HG02623 (cell line): ENCODE measurements at regions not wholly inside any gene's neighbourhood (a gene's known extent, or its start where the extent isn't known, plus 50 kb on each side); places are given as distances from the start of the nearest gene placed in this dataset.
"Not testable (repeated sequence)": the region's sequence is repeated elsewhere in the genome, so short reads cannot be mapped to it uniquely, and the experiment has no call there.

Experiments used
- ATAC-seq: cut with Tn5 transposase; IDR thresholded peaks from one replicate; pipeline ENCODE4 v1.9.1; 2021; ENCODE audit warnings: moderate library complexity; ENCODE audit not compliant: unreplicated experiment

GRCh38 chr14:42994051-42994736 is 1387.5 kb downstream of the LRFN5 start:
- ATAC-seq: no peak

GRCh38 chr14:42992930-42993329 is 1386.3 kb downstream of the LRFN5 start:
- ATAC-seq: no peak

- no peak for ATAC-seq
These were observed 1373.7 kb downstream of the LRFN5 start for GRCh38 chr14:42980419-42980818.

GRCh38 chr14:42973171-42973570 is 1366.5 kb downstream of the LRFN5 start:
- not testable (repeated sequence) for ATAC-seq

GRCh38 chr14:42965512-42965911 is 1358.8 kb downstream of the LRFN5 start:
- no peak for ATAC-seq

- ATAC-seq: no peak
These were observed 1354.8 kb downstream of the LRFN5 start for GRCh38 chr14:42961509-42961908.

GRCh38 chr14:42950363-42950762 is 1343.7 kb downstream of the LRFN5 start:
- no peak for ATAC-seq

- ATAC-seq: no peak
These were observed 1341.3 kb downstream of the LRFN5 start for GRCh38 chr14:42947991-42948390.

- ATAC-seq: no peak
These were observed 1337.6 kb downstream of the LRFN5 start for GRCh38 chr14:42944284-42944683.

- no peak for ATAC-seq
These were observed 1324.6 kb downstream of the LRFN5 start for GRCh38 chr14:42931308-42931707.

GRCh38 chr14:42929806-42930480 is 1323.3 kb downstream of the LRFN5 start:
- peak; percentile 46 for ATAC-seq

- no peak for ATAC-seq
These were observed 1320.6 kb downstream of the LRFN5 start for GRCh38 chr14:42927313-42927712.

GRCh38 chr14:42921901-42922300 is 1315.2 kb downstream of the LRFN5 start:
- ATAC-seq: no peak

- ATAC-seq: no peak
These were observed 1311.9 kb downstream of the LRFN5 start for GRCh38 chr14:42918615-42919014.

GRCh38 chr14:42911642-42912041 is 1305.0 kb downstream of the LRFN5 start:
- ATAC-seq: no peak

GRCh38 chr14:42909659-42910058 is 1303.0 kb downstream of the LRFN5 start:
- no peak for ATAC-seq

- ATAC-seq: no peak
These were observed 1286.5 kb downstream of the LRFN5 start for GRCh38 chr14:42893183-42893582.

GRCh38 chr14:42884100-42884499 is 1277.4 kb downstream of the LRFN5 start:
- ATAC-seq: no peak

GRCh38 chr14:42877716-42878115 is 1271.0 kb downstream of the LRFN5 start:
- ATAC-seq: no peak

- ATAC-seq: no peak
These were observed 1266.1 kb downstream of the LRFN5 start for GRCh38 chr14:42872786-42873185.

- ATAC-seq: no peak
These were observed 1263.0 kb downstream of the LRFN5 start for GRCh38 chr14:42869681-42870080.

GRCh38 chr14:42862114-42862513 is 1255.4 kb downstream of the LRFN5 start:
- no peak for ATAC-seq

GRCh38 chr14:42860371-42860770 is 1253.7 kb downstream of the LRFN5 start:
- no peak for ATAC-seq
